Brain pericyte (primary cell): ENCODE measurements at regions not wholly inside any gene's neighbourhood (a gene's known extent, or its start where the extent isn't known, plus 50 kb on each side); places are given as distances from the start of the nearest gene placed in this dataset.
"Not testable (repeated sequence)": the region's sequence is repeated elsewhere in the genome, so short reads cannot be mapped to it uniquely, and the experiment has no call there.

ENCODE experiments used
- DNase-seq: peaks from one replicate; pipeline ENCODE4 v3.0.0-alpha.2; 2012; ENCODE audit warnings: low read depth, low spot score

GRCh38 chr7:65510187-65510538 is 136.5 kb downstream of the ZNF92 start:
- DNase-seq = not testable (repeated sequence)

GRCh38 chr7:65519751-65520150 is 146.1 kb downstream of the ZNF92 start:
- DNase-seq = not testable (repeated sequence)

- DNase-seq = not testable (repeated sequence)
Measured at GRCh38 chr7:65545465-65546161, 172.0 kb downstream of the ZNF92 start.

- not testable (repeated sequence) for DNase-seq
Measured at GRCh38 chr7:65549589-65550443, 176.2 kb downstream of the ZNF92 start.

- not testable (repeated sequence) for DNase-seq
Measured at GRCh38 chr7:65550444-65550809, 176.8 kb downstream of the ZNF92 start.

- not testable (repeated sequence) for DNase-seq
Measured at GRCh38 chr7:65551042-65551441, 177.4 kb downstream of the ZNF92 start.

GRCh38 chr7:65554553-65555476 is 181.2 kb downstream of the ZNF92 start:
- DNase-seq = not testable (repeated sequence)

- DNase-seq = not testable (repeated sequence)
Measured at GRCh38 chr7:65558584-65558983, 184.9 kb downstream of the ZNF92 start.

- not testable (repeated sequence) for DNase-seq
Measured at GRCh38 chr7:65561786-65562372, 188.2 kb downstream of the ZNF92 start.

GRCh38 chr7:65562522-65562921 is 188.9 kb downstream of the ZNF92 start:
- DNase-seq = not testable (repeated sequence)

GRCh38 chr7:65563333-65563732 is 189.7 kb downstream of the ZNF92 start:
- DNase-seq = not testable (repeated sequence)

- not testable (repeated sequence) for DNase-seq
Measured at GRCh38 chr7:65568226-65568625, 194.6 kb downstream of the ZNF92 start.

- not testable (repeated sequence) for DNase-seq
Measured at GRCh38 chr7:65570990-65571389, 197.3 kb downstream of the ZNF92 start.

GRCh38 chr7:65572581-65572980 is 198.9 kb downstream of the ZNF92 start:
- DNase-seq = not testable (repeated sequence)

GRCh38 chr7:65576370-65576769 is 202.7 kb downstream of the ZNF92 start:
- DNase-seq = not testable (repeated sequence)

- not testable (repeated sequence) for DNase-seq
Measured at GRCh38 chr7:65582518-65583119, 209.0 kb downstream of the ZNF92 start.

- not testable (repeated sequence) for DNase-seq
Measured at GRCh38 chr7:65602495-65602894, 228.8 kb downstream of the ZNF92 start.

GRCh38 chr7:65609131-65609530 is 235.5 kb downstream of the ZNF92 start:
- no peak for DNase-seq

GRCh38 chr7:65613644-65614289 is 240.1 kb downstream of the ZNF92 start:
- not testable (repeated sequence) for DNase-seq

GRCh38 chr7:65616111-65616510 is 242.5 kb downstream of the ZNF92 start:
- DNase-seq = not testable (repeated sequence)
